Astrocyte (in vitro differentiated cells and primary cell): ENCODE measurements at regions not wholly inside any gene's neighbourhood (a gene's known extent, or its start where the extent isn't known, plus 50 kb on each side); places are given as distances from the start of the nearest gene placed in this dataset.

ENCODE experiments used
- CTCF ChIP-seq: IDR thresholded peaks from 2 replicates; pipeline ENCODE4 v1.5.1; 2011; ENCODE audit warnings: low read depth, mild to moderate bottlenecking, inconsistent platforms, low read length, moderate library complexity; ENCODE audit not compliant: insufficient read depth
- EZH2 ChIP-seq: IDR thresholded peaks from 2 replicates; pipeline ENCODE4 v1.6.1; 2012; ENCODE audit warnings: mild to moderate bottlenecking, low read length, inconsistent platforms; ENCODE audit not compliant: insufficient read depth

- TF ChIP-seq CTCF (no peak), EZH2 (no peak)
These were observed 58.0 kb upstream of the ZNF521 start for GRCh38 chr18:25409971-25410370.
